ENCODE measurements at regions not wholly inside any gene's neighbourhood (a gene's known extent, or its start where the extent isn't known, plus 50 kb on each side); places are given as distances from the start of the nearest gene placed in this dataset.

DNA sequence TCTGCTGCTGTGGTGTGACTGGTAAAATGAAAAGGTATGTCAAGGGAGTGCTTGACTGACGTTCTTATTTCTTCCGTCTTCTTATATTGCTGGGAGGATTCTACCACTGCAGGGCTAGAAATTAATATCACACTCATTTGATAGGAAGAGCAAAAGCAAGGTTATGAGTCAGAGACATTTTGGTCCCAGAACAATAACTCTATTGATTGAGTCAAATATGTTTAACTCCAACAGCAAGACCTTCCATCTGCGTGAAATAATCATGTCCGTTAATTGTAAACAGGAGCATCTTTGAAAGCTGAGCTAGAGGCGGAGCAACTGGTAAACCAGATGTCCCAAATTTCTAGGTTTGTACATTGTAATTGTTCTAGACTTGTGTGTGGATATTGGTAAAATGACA lies 1293.6 kb downstream of the AACS start:
- Mint-ChIP-seq H3K9me3 (peaks cover 97% of the 10 kb centered on the region), H3K27me3 (ENCODE audit: insufficient read depth, low read depth, poor library complexity) (peaks cover 5% of the 10 kb centered on the region), H3K27ac (no peak overlapping the region), H3K4me1 (no peaks in the 10 kb centered on the region), H3K36me3 (ENCODE audit: low read depth) (peaks cover 39% of the 10 kb centered on the region), H3K4me3 (no peak overlapping the region)
- Histone ChIP-seq H3K4me3 (no peak overlapping the region), H3F3A (replicated peaks; ENCODE audit: low read depth) (no peaks in the 10 kb centered on the region), H4K20me1 (replicated peaks; ENCODE audit: insufficient read depth) (no peaks in the 10 kb centered on the region), H3K79me2 (replicated peaks; ENCODE audit: insufficient read depth) (no peaks in the 10 kb centered on the region), H3K4me1 (ENCODE audit: insufficient read depth) (no peaks in the 10 kb centered on the region), H3K27ac (ENCODE audit: low read depth) (no peak overlapping the region), H3K9me2 (ENCODE audit: insufficient read depth) (no peaks in the 10 kb centered on the region), H2AFZ (no peak overlapping the region), H3K4me2 (no peak overlapping the region), H3K27me3 (ENCODE audit: insufficient read depth) (no peaks in the 10 kb centered on the region), H3K36me3 (ENCODE audit: insufficient read depth) (no peaks in the 10 kb centered on the region)
- TF ChIP-seq, protein P1, sequence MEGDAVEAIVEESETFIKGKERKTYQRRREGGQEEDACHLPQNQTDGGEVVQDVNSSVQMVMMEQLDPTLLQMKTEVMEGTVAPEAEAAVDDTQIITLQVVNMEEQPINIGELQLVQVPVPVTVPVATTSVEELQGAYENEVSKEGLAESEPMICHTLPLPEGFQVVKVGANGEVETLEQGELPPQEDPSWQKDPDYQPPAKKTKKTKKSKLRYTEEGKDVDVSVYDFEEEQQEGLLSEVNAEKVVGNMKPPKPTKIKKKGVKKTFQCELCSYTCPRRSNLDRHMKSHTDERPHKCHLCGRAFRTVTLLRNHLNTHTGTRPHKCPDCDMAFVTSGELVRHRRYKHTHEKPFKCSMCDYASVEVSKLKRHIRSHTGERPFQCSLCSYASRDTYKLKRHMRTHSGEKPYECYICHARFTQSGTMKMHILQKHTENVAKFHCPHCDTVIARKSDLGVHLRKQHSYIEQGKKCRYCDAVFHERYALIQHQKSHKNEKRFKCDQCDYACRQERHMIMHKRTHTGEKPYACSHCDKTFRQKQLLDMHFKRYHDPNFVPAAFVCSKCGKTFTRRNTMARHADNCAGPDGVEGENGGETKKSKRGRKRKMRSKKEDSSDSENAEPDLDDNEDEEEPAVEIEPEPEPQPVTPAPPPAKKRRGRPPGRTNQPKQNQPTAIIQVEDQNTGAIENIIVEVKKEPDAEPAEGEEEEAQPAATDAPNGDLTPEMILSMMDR (conservative IDR thresholded peaks at IDR 0.05; ENCODE audit: low read depth in 2 of 2): no peak
- TF ChIP-seq JUNB (IDR thresholded peaks at IDR 0.05; ENCODE audit: unreplicated experiment): no peak
- TF ChIP-seq NANOG (IDR thresholded peaks at IDR 0.05; ENCODE audit: borderline replicate concordance): no peak
- TF ChIP-seq CREB1 (CRISPR knock-in tag; IDR thresholded peaks at IDR 0.05; ENCODE audit: low read depth): no peak
- TF ChIP-seq, protein P2, sequence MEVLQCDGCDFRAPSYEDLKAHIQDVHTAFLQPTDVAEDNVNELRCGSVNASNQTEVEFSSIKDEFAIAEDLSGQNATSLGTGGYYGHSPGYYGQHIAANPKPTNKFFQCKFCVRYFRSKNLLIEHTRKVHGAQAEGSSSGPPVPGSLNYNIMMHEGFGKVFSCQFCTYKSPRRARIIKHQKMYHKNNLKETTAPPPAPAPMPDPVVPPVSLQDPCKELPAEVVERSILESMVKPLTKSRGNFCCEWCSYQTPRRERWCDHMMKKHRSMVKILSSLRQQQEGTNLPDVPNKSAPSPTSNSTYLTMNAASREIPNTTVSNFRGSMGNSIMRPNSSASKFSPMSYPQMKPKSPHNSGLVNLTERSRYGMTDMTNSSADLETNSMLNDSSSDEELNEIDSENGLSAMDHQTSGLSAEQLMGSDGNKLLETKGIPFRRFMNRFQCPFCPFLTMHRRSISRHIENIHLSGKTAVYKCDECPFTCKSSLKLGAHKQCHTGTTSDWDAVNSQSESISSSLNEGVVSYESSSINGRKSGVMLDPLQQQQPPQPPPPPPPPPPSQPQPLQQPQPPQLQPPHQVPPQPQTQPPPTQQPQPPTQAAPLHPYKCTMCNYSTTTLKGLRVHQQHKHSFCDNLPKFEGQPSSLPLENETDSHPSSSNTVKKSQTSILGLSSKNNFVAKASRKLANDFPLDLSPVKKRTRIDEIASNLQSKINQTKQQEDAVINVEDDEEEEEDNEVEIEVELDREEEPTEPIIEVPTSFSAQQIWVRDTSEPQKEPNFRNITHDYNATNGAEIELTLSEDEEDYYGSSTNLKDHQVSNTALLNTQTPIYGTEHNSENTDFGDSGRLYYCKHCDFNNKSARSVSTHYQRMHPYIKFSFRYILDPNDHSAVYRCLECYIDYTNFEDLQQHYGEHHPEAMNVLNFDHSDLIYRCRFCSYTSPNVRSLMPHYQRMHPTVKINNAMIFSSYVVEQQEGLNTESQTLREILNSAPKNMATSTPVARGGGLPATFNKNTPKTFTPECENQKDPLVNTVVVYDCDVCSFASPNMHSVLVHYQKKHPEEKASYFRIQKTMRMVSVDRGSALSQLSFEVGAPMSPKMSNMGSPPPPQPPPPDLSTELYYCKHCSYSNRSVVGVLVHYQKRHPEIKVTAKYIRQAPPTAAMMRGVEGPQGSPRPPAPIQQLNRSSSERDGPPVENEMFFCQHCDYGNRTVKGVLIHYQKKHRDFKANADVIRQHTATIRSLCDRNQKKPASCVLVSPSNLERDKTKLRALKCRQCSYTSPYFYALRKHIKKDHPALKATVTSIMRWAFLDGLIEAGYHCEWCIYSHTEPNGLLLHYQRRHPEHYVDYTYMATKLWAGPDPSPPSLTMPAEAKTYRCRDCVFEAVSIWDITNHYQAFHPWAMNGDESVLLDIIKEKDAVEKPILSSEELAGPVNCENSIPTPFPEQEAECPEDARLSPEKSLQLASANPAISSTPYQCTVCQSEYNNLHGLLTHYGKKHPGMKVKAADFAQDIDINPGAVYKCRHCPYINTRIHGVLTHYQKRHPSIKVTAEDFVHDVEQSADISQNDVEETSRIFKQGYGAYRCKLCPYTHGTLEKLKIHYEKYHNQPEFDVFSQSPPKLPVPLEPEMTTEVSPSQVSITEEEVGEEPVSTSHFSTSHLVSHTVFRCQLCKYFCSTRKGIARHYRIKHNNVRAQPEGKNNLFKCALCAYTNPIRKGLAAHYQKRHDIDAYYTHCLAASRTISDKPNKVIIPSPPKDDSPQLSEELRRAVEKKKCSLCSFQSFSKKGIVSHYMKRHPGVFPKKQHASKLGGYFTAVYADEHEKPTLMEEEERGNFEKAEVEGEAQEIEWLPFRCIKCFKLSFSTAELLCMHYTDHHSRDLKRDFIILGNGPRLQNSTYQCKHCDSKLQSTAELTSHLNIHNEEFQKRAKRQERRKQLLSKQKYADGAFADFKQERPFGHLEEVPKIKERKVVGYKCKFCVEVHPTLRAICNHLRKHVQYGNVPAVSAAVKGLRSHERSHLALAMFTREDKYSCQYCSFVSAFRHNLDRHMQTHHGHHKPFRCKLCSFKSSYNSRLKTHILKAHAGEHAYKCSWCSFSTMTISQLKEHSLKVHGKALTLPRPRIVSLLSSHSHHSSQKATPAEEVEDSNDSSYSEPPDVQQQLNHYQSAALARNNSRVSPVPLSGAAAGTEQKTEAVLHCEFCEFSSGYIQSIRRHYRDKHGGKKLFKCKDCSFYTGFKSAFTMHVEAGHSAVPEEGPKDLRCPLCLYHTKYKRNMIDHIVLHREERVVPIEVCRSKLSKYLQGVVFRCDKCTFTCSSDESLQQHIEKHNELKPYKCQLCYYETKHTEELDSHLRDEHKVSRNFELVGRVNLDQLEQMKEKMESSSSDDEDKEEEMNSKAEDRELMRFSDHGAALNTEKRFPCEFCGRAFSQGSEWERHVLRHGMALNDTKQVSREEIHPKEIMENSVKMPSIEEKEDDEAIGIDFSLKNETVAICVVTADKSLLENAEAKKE (CRISPR knock-in tag; IDR thresholded peaks at IDR 0.05): no peak
- no peak for TF ChIP-seq ZNF114 (CRISPR knock-in tag; IDR thresholded peaks at IDR 0.05)
- TF ChIP-seq EZH2 (IDR thresholded peaks at IDR 0.05; ENCODE audit: low read depth, unreplicated experiment): no peak
- TF ChIP-seq POLR2AphosphoS5 (IDR thresholded peaks at IDR 0.05; ENCODE audit: low read depth): no peak
- no peak for TF ChIP-seq ZNF331 (CRISPR knock-in tag; IDR thresholded peaks at IDR 0.05; ENCODE audit: low read depth)
- TF ChIP-seq STAT1 (IDR thresholded peaks at IDR 0.05; ENCODE audit: unreplicated experiment): no peak
- TF ChIP-seq EZH2phosphoT487 (IDR thresholded peaks at IDR 0.05; ENCODE audit: unreplicated experiment): no peak
- TF ChIP-seq REST (IDR thresholded peaks at IDR 0.05; ENCODE audit: unreplicated experiment): no peak
- TF ChIP-seq, protein P3, sequence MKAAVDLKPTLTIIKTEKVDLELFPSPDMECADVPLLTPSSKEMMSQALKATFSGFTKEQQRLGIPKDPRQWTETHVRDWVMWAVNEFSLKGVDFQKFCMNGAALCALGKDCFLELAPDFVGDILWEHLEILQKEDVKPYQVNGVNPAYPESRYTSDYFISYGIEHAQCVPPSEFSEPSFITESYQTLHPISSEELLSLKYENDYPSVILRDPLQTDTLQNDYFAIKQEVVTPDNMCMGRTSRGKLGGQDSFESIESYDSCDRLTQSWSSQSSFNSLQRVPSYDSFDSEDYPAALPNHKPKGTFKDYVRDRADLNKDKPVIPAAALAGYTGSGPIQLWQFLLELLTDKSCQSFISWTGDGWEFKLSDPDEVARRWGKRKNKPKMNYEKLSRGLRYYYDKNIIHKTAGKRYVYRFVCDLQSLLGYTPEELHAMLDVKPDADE (IDR thresholded peaks at IDR 0.05): no peak
- DNase-seq (ENCODE audit: low spot score) (no peak), ATAC-seq (no peak)
